UCSD-AML1 (cell line): ENCODE measurements at regions not wholly inside any gene's neighbourhood (a gene's known extent, or its start where the extent isn't known, plus 50 kb on each side); places are given as distances from the start of the nearest gene placed in this dataset.
"Not testable (repeated sequence)": the region's sequence is repeated elsewhere in the genome, so short reads cannot be mapped to it uniquely, and the experiment has no call there.

ENCODE experiments used
- DNase-seq: peaks from one replicate; lab custom pipeline; 2025; ENCODE audit not compliant: unreplicated experiment; lab: John Stamatoyannopoulos, UW

DNA sequence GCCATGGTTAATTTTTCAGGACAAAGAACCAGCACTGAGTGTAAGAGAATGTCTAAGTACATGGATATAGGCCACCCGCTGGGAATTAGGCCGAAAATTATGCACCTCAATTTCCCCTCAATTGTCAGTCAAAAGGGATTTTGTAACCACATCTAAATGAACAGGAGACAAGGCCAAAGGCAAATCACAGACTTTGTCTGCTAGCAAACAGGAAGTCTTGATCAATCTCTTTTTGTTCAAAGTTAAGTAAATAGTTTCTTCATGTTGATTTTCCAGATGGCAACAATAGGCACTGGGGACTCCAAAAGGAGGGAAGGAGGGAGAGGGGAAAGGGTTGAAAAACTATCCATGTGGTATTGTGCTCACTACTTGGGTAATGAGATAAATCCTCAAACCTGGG is 276.0 kb downstream of the COG6 start:
- DNase-seq: no peak

DNA sequence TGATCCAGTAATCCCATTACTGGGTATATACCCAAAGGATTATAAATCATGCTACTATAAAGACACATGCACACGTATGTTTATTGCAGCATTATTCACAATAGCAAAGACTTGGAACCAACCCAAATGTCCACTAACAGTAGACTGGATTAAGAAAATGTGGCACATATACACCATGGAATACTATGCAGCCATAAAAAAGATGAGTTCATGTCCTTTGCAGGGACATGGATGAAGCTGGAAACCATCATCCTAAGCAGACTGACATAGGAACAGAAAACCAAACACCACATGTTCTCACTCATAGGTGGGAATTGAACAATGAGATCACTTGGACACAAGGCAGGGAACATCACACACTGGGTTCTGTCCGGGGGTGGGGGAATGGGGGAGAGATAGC is 277.1 kb downstream of the COG6 start:
- not testable (repeated sequence) for DNase-seq

DNA sequence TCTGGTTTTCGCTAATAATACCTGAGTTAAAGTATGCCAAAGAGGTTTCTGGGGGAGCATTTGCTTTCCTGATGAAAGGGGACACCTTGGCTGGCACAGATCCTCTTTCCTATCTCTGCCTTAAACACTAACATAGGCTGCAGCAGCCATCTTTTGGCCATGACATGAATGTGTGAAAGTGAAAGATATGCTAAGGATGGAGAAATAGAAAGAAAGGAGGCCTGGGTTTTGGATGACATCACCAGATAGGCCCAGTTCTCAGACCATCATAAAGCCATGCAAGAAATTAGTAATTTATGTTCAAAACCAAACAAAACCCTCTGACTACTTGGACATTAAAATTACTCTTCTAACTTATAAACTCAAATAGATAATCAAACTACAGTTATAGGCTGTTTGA is 279.7 kb downstream of the COG6 start:
- no peak for DNase-seq

DNA sequence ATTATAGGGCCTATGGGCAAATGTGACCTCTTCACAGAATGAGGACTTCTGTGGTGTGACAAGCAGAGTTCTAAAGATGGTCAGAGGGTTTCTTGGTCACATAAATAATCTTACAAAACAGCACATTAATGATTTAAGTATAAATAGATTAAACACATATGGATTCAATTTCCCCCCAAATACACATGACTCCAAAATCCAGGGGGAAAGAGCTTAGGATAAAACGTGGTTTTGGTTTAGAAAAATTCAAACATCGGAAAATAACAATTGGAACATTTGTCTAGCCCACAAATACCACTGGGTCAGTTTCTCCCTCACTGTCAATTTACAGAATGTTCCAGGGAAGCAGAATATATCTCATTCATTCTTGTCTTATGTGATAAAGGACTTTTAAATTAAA is 283.1 kb downstream of the COG6 start:
- DNase-seq: no peak

DNA sequence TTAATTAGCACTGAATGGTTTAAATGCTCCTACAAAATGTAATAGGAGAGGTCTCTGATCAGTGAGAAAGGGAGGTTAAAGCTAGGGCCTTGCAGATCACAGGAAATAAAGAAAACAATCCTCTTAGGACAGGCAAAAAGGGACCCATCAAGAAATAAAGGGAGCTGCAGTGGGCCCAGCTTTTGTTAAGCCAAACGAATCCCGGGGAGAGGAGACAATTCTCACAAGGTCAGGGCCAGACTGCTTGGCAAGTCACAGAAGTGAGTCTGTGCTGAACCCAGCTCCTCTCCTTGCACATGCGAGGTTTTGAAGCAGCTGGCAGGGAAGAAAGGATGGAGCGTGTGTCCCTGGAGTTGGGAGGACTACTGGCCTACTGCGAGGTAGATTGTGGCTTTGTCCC is 285.8 kb downstream of the COG6 start:
- no peak for DNase-seq

DNA sequence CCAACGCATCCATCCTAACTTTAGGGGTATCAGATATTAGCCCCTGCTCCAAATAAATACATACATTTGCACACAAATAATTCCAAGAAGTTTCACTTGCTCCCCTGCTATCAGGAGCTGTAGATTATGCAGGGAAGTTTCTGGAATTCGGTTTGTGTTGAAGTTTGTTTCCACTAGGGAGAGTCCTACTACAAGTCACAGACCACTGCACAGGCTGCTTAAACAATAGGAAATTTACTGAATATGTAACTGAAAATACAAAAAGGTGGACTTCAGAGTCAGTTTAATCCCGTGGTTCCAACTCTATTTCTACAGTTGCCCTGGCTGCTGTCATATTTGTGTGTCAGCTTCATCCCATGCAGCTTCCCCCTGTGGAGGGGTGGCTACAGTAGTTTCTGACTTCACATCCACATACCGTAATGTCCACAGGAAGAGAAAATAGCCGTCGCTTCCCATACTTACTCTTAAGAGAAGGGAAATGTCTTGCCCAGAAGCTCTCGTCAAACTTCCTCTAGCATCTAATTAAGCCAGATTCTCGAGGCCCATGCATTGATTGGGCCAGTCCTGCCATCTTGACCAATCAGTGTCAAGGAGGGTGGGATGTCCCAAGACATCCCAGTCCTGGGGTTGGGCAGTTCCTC is 286.6 kb downstream of the COG6 start:
- DNase-seq: no peak

DNA sequence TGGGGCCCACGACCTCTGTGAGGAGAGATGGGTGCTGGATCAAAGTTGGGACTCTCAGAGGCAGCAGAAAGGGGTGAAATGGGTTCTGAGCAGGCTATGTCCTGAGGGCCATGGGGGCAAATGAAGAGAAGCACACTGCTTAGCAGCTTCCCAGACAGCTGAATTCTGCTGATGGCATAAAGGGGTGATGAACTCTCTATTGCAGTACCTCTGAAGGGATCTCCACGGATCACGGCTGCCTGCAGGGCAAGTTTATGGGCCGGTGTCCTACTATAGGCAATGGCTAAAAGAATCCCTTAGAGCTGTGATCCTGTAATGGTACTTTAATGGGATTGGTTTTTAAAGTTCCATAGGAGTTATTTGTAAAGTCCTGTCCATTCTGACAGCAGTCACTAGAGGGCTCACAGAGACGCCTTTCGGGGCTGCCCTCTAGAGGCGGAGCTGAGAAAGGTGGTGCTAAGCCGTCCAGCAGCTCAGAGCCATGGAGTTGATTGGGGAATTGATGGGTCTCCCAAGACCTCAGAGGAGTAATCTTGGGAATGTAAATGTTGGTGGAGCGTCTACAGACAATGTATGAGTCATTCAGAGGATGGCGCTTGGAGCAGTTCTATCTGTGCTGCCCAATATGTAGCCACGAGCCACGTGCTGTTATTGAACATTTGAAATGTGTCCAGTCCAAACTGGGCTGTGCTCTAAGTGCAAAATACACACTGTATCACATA is 287.3 kb downstream of the COG6 start:
- DNase-seq: peak; percentile 69

DNA sequence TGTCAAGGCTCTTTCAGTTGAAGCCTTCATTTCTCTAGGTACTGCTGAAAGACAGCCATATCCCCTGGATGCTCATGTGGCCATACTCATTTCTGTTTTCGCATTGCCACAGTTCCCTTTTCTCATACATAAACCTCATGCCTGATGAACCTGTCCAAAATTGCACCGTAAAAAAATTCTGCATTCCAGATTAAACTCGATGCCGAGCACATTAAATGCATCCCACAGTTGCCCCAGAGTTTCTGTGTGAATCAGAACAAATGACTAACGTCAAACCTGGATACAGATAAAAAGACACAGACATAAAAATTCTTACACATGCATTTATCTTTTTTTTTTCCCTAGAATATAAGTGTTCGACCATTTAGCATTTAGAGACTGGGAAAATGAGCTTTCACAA is 288.2 kb downstream of the COG6 start:
- DNase-seq: no peak

DNA sequence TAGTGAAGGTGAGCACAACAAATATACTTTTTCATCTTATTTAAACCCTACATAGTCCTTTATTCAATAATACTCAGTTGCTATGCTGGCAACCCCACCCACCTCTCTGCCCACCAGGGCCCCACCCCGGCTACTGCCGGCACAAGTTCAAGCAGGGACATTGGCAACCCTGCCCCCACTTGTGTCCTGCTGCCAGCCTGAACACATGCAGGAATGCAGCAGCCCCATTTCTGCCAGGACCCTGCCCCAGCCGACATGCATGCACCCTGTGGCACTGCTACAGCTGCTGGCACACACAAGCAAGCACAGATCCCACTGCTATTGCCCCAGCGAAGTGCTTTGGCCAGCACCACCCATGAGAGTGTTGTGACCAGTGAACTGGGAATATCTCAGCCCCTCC is 289.8 kb downstream of the COG6 start:
- DNase-seq: no peak

DNA sequence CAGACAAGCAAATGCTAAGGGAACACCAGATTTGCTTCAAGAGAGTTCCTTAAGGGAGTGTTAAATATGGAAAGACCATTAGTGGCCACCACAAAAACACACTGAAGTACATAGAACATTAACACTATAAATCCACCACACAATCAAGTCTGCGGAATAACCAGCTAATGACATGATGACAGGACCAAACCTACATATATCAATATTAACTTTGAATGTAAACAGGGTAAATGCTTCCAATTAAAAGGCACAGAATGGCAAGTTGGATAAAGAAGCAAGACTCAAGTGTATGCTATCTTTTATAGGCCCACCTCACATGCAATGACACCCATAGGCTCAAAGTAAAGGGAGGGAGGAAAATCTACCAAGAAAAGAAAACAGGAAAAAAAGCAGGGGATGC is 291.3 kb downstream of the COG6 start:
- no peak for DNase-seq

DNA sequence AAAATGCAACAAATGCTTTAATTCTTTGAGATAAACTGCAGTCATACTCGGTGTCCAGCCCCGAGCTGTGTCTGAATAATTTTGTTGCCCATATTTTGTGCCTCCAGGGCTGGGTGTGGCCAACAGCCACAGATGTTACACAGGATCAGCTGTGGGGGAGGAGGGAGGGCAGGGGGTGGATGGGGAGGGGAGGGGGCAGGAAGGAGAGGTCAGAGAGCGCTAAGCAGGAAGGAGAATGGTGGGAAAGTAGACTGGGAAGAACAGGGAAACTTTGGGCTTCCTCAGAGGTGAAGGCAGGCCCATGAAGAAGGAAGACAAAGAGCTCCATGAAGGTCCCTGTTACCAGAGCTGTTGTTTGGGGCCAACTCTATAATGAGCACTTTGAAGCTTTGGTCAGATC is 295.8 kb downstream of the COG6 start:
- DNase-seq: no peak

DNA sequence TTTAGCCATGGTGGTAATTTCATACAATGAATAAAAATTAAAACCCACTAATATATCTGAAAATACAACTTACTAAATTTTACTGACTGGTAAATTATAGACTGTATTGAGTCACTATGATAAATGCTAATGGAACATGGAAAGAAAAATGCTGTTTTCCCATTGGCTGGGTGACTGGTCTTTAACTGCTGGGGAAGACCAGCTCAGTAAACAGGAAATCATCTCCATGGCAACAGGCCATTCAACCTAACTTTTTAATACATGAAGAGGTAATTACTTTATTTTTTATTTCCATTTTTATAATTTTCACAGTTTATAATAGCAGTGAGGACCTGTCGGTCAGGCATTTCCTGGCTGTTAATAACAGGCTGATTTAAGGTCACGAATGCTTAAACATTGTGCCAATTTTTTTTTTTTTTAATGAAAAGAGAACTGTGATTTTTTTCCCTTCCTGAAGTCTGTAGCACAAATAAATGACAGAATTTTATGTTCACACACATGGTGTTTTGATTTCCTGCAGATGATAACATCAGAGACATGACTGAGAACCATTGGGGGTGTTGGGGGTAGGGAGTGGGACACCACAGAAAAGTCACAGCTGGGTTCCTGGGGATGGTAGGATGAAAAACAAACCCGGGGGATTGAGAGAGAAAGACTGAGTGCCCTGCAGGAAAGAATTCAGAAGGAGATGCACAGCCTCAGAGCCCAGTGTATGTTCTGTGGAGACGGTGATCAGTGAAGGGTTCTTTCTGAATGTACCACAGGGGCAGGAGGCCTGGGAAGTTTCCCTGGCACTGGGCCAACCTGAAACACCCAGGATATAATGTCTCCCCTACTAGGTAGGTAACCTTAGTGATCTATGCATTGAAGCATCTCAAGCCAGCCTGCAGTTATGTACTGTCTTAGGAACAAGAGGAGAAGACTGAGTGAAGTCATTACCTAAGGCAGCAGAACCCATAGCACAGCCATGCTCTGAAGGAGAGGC is 297.1 kb downstream of the COG6 start:
- DNase-seq: no peak

DNA sequence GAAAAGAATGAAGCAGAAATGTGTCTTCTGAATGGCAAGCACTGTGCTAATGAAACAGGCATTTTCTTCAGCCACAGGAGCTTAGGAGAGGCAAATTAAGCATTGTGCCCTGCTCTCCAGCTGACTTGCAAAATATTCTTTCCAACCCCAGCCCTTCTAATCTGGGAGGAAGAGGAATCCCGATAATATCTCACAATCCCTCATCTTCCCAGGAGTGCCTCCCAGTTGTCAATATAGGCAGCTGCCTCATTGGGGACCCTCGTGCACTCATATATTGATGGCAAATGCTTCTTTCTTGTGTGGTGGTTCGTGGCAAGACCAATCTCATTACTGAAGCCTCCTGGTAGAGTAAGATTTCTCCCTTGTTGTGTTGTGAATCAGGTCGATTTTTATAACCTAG is 299.0 kb downstream of the COG6 start:
- DNase-seq: no peak

DNA sequence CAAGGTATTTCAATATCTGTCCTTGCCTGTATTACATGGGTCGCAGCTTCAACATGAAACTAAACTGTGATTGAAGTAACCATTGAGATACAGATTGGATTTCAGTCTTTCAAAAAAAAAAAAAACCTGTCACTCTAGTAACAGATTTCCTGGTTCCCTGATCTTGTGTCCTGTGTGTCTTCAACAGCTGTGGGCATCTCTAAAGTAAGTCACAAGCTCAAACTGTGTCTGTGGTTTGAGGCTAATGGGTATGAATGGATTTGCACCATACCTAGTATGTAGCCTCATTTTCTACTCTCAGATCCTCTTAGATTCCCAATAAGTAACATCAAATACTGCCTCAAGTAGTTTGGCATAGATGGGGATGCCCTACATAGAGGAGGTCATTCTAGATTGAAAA is 300.1 kb downstream of the COG6 start:
- DNase-seq: no peak

DNA sequence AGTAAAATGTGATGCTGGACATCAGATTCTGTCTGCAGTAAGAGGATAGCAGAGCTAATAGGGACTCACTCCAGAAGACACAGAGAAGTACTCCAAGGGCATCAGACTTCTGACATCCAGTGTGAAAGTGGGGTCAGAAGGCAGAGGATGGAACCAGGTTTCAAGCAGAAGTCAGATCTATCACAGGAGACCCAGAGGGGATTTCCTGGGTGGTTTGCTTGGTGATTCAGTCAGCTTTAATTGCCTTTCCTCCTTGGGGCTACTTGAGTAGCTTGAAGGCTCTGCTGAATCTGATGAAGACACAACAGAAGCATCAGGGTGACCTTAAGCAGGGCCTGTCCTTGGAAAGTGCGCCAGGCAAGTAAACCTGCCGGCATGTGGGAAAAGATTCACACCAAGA is 300.6 kb downstream of the COG6 start:
- no peak for DNase-seq

DNA sequence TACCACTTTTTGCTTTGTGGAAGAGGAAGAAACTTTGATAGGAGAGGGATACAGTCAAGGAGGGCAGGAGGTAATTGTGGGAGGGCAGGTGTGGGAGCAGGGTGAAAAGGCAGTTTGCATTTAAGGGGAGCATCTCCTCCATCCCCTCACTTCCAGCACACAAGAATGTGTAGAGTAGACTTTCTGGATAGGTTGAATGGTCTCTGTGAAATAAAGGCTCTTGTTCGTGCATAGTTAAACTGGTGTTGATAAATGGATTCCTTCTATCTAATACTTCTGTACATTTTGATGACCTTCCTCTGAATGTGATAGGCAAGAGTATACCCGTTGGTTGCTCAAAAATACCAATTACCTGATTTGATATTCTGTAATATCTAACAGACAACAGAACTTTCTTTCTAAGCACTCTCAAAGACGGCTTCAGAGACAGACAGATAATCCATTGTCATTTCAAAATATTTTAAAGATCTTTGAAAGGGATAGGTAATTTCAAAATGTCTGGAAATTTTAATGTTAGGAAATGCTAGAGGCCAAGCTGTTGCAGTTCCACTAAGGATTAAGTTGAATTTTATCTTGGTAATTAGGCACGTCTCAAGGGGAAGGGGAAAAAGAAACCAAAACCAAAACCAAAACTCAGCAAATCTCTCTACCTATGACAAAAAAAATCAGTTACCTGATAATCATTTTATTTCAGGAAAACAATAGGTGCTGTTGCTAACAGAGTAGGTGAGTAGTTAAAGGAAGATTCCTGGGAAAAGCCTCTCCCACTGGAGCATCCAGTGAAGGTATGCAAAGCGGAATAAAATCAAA is 302.6 kb downstream of the COG6 start:
- DNase-seq: no peak

DNA sequence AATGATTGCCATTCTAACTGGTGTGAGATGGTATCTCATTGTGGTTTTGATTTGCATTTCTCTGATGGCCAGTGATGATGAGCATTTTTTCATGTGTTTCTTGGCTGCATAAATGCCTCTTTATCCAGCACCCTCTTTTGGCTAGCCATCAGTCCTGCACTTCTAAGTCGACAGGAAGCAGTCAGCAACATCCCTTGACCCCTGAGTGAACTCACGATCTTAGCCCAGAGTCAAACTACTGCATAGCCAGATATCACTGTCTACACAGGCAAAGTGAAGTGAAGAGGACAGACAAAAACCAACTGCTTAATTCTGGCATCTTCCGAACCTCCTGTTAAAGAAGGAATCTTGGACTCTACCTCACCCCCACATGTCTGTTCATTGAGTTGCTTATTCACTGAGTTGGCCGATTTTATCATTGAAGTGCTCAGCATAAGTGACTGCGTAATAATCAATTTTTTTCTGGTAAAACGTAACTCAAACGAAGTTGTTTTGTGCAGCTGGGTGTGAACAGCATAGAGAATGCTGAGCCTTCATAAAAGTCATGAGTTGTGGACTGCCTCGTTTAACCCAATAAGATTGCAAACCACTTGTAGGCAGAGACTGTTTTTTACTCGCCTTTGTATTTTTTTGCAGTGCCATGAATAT is 304.2 kb downstream of the COG6 start:
- no peak for DNase-seq

DNA sequence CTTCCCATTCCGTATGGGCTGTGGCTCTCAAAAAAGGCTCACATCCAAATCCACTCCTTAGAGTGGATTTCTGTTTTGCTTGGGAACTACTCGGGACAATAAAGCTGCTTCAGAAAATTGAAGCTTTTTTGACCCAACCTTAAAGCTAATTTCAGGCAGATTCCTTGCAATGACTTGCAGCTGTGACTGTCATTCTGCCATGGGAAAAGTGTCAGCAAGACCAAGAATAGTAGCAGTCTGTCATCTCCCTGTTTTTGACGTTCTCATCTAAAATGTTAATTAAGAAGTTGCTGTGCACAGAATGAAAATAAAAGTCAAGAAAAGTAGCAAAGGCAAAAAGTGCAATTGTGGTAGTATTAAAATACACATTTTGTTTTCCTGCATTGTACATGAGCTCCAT is 304.7 kb downstream of the COG6 start:
- DNase-seq: no peak

DNA sequence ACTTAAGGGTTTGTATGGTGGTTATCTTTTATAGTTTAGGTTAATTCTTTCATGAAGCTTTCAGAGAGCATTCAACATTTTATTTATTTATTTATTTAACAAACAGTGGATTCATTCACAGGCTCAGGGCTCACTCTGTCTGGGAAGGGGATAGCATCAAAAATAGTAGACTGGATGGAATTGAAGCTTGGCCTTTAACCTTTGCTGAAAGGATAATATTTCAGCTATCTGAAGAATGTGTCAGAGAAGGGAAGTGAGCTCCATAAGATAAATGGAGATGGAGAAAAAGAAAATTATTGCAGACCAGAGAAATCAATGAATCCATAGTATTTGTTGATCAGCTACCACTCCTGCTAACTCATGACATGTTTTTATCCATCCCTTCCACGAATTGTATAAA is 305.6 kb downstream of the COG6 start:
- no peak for DNase-seq

DNA sequence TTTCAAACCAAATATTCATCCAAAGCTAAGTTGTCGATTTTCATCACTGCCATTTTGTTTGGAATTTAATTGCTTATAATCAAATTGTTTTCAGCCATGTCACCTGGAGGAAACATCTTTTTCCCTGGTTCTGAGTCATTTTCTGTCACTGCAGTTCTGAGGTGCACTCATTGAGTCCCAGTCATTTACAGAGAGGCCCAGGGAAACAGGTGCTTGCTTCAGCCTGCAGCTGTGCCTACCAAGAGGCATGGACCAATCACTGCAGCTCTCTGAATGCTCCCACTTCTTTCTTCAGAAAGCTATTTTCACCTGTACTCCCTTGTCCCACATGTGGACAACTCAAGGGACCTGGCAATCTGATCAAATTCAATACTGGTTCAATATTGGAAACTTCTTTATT is 308.1 kb downstream of the COG6 start:
- no peak for DNase-seq

DNA sequence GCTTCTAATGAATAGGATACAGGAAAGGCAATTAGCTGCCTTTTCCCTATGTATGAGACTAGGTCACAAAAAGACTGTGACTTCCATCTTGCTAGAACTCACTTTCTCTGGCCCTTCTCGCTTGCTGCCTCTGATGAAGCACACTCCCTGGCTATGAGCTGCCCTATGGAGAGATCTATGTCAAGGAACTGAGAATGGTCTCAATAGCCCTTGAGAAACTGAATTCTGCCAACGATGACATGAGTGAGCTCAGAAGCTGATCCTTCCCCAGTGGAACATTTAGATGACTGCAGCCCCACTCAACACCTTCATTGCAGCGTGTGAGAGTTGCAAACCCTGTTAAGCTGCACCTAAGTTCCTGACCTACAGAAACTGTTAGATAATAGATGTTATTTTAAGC is 309.8 kb downstream of the COG6 start:
- DNase-seq: no peak
